Testis (tissue), 2 donors: ENCODE measurements at regions not wholly inside any gene's neighbourhood (a gene's known extent, or its start where the extent isn't known, plus 50 kb on each side); places are given as distances from the start of the nearest gene placed in this dataset.

Experiments used
- DNase-seq: peaks from one replicate; pipeline ENCODE4 v3.0.0-alpha.2; 2019
- H3K27ac ChIP-seq, 2 donors: fragments of 200-600 bp; sonication (generic); one replicate each; pipeline ENCODE4 v1.5.1; 2019
- H3K27me3 ChIP-seq: fragments of 200-600 bp; sonication (generic); one replicate; pipeline ENCODE4 v1.5.1; 2019
- H3K36me3 ChIP-seq: fragments of 200-600 bp; sonication (generic); one replicate; pipeline ENCODE4 v1.5.1; 2017; ENCODE audit warnings: low read depth; ENCODE audit errors: missing control alignments
- H3K4me1 ChIP-seq: fragments of 200-600 bp; sonication (generic); one replicate; pipeline ENCODE4 v1.5.1; 2019
- H3K4me3 ChIP-seq, 2 donors: fragments of 200-600 bp; sonication (generic); one replicate each; pipeline ENCODE4 v1.5.1; 2017 to 2019
- H3K9me3 ChIP-seq: fragments of 200-600 bp; sonication (generic); one replicate; pipeline ENCODE4 v1.5.1; 2017
- POLR2A ChIP-seq: fragments of 450-650 bp; IDR thresholded peaks from one replicate; pipeline ENCODE4 v1.6.1; 2017; ENCODE audit warnings: antibody characterized with exemption, mild to moderate bottlenecking, moderate library complexity
- WGBS, 2 donors: methylation state at CpG; one replicate each; pipeline ENCODE4 v1.1.5; 2018; 5-methylcytosine and 5-hydroxymethylcytosine counted together
- intact Hi-C: fragments of 100-400 bp; cut with DNase I; formaldehyde crosslinking; loops from one replicate; pipeline ENCODE4 v1.15.1; 2023; ENCODE audit warnings: low total_unique reads
- TF ChIP-seq, protein P1 (sequence below), 3 experiments: fragments of 450-650 bp in 2 of 3; fragments of 200-600 bp in 1 of 3; sonication (generic) in 1 of 3; IDR thresholded peaks; one replicate each; pipeline ENCODE4 v1.5.1; 2016 to 2019; ENCODE audit warnings: antibody characterized with exemption in 3 of 3, mild to moderate bottlenecking in 2 of 3, moderate library complexity in 1 of 3

DNA sequence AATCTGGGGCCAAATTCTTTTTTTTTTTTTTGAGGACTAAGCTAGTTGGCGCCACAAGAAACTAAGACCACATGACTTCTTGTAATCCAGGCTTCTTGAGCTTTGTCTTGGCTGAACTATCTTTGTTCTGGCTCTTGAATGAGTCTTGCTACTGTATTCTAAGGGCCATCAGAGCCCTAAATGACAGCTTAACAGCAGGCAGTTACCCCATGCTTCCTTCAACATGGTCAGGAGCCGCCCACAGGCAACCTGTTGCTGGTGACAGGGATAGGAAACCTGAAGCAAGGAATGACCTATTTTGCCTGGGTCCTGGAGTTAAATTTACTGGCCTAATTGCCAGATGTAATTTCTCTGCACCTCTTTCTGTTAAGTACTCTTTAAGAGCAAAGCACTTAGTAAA lies 188.2 kb upstream of the PLXNA2 start:
- H3K27me3 ChIP-seq, result no peaks in the 10 kb centered on the region
- no peak overlapping the region for H3K4me3 ChIP-seq
- H3K27ac ChIP-seq, result no peak overlapping the region
- no peak for DNase-seq
- intact Hi-C loops, result no loop called here
- TF ChIP-seq, protein P1, sequence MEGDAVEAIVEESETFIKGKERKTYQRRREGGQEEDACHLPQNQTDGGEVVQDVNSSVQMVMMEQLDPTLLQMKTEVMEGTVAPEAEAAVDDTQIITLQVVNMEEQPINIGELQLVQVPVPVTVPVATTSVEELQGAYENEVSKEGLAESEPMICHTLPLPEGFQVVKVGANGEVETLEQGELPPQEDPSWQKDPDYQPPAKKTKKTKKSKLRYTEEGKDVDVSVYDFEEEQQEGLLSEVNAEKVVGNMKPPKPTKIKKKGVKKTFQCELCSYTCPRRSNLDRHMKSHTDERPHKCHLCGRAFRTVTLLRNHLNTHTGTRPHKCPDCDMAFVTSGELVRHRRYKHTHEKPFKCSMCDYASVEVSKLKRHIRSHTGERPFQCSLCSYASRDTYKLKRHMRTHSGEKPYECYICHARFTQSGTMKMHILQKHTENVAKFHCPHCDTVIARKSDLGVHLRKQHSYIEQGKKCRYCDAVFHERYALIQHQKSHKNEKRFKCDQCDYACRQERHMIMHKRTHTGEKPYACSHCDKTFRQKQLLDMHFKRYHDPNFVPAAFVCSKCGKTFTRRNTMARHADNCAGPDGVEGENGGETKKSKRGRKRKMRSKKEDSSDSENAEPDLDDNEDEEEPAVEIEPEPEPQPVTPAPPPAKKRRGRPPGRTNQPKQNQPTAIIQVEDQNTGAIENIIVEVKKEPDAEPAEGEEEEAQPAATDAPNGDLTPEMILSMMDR (IDR thresholded peaks at IDR 0.05), result no peak
- no peak for TF ChIP-seq POLR2A
- H3K4me1 ChIP-seq, result no peaks in the 10 kb centered on the region
- no peaks in the 10 kb centered on the region for H3K9me3 ChIP-seq
- 86 to 87% methylated on average over 2 of the region's 2 CpGs for WGBS, 2 donors
- no peaks in the 10 kb centered on the region for H3K36me3 ChIP-seq

DNA sequence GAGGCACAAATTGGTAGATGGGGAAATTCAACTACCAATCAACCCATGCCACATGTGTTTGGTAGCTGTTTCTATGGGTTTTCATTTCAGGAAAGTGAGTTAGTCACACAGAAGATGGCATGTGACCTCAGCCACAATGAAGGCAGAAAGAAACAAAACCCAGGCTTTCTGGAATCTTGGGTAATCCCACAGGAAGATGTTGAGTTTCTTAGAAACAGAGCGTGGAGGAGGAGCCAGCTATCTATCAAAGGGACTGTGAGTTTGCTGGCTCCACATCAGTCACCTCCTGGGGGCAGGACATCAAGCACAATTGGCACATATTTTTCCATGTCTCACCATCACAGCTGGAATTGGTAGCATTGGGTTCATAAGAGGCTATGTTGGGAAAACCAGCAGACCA lies 188.9 kb upstream of the PLXNA2 start:
- no peaks in the 10 kb centered on the region for H3K9me3 ChIP-seq
- no peaks in the 10 kb centered on the region for H3K36me3 ChIP-seq
- no peak overlapping the region for H3K4me3 ChIP-seq
- no peaks in the 10 kb centered on the region for H3K4me1 ChIP-seq
- 79 to 89% methylated on average over 1 of the region's 1 CpG for WGBS, 2 donors
- no peak for TF ChIP-seq POLR2A
- TF ChIP-seq, protein P1 (IDR thresholded peaks at IDR 0.05), result no peak
- no peaks in the 10 kb centered on the region for H3K27me3 ChIP-seq
- intact Hi-C loops, result no loop called here
- H3K27ac ChIP-seq, result no peak overlapping the region
- DNase-seq, result no peak

DNA sequence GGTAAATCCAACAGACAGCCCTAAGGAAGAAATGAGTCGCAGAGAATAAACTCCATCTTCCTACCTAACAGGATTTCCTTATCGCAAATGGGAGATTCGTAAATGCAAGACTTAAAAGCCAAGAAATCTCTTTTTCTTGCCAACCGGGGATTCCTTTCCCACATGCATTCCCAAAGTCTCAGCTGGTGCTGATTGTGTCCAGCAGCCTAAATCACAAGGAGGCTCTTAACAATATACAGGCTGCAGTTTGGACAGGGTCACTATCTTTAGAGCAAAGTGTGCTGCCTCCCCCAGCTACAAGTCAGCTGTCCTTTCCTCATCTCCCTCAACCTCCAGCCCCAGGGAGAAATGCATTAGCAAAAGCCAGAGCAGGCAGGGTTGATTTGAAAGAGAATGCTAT lies 189.8 kb upstream of the PLXNA2 start:
- 36 to 47% methylated on average over 4 of the region's 4 CpGs for WGBS, 2 donors
- Histone ChIP-seq H3K4me3 (no peak overlapping the region), H3K27ac (no peak overlapping the region), H3K27me3 (no peaks in the 10 kb centered on the region), H3K9me3 (no peaks in the 10 kb centered on the region), H3K4me1 (no peaks in the 10 kb centered on the region), H3K36me3 (no peaks in the 10 kb centered on the region)
- DNase-seq, result no peak
- intact Hi-C loops, result no loop called here
- TF ChIP-seq, protein P1 (IDR thresholded peaks at IDR 0.05), result no peak
- TF ChIP-seq POLR2A, result no peak

DNA sequence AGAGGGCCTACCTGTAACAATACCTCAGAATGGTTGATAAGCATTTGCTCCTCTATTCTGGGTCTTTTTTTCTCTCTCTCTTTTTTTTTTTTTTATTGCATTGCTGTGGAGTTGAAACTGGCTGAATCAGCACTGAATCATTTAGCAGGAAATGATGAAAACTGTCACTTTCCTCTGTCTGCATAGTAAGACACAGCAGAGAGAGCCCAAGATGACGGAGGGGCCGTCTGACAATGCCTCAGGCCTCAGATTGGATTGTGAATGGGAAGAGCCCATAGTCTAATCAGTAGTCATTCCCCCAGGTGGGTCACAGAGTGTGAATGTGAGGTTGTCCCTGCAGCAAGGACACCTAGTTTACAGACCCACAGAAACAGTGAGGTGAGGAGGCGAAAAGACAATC lies 193.2 kb upstream of the PLXNA2 start:
- H3K36me3 ChIP-seq, result no peaks in the 10 kb centered on the region
- no peaks in the 10 kb centered on the region for H3K27me3 ChIP-seq
- TF ChIP-seq, protein P1 (IDR thresholded peaks at IDR 0.05), result no peak
- TF ChIP-seq POLR2A, result no peak
- no peaks in the 10 kb centered on the region for H3K4me1 ChIP-seq
- WGBS, 2 donors, result 73 to 89% methylated on average over 3 of the region's 3 CpGs
- H3K9me3 ChIP-seq, result no peaks in the 10 kb centered on the region
- no peak overlapping the region for H3K27ac ChIP-seq
- no peak overlapping the region for H3K4me3 ChIP-seq
- no peak for DNase-seq
- intact Hi-C loops, result no loop called here

DNA sequence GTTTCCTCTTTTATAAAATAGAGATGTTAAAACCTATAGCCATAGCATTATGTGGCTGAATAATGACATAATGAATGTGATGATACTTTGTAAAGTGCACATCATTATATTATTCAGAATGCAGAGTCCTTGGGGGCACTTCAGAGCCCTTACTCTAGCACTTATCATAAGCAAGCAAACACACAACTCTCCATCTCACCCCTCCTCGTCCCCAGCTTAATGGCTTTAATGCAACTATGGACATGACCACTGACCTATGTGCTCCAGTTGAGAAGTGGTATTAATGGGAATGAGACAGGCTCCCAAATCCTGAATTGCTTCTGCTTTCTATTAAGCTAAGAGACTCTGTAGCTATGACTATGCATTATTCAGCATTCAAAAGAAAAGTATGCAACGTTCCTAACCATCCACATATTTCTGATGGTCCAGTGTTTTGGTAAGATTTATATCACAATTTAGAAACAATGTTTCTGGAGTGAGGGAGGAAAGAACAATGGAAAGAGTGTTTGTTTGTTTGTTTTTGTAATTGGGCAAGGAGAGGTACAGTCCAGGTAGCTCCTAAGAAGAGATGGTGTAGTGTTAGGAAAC lies 194.0 kb upstream of the PLXNA2 start:
- 54 to 68% methylated on average over 2 of the region's 2 CpGs for WGBS, 2 donors
- H3K36me3 ChIP-seq, result no peaks in the 10 kb centered on the region
- no peak overlapping the region for H3K27ac ChIP-seq
- H3K27me3 ChIP-seq, result no peaks in the 10 kb centered on the region
- no peaks in the 10 kb centered on the region for H3K9me3 ChIP-seq
- no peak for DNase-seq
- H3K4me3 ChIP-seq, result no peak overlapping the region
- TF ChIP-seq POLR2A, result no peak
- TF ChIP-seq, protein P1 (IDR thresholded peaks at IDR 0.05), result no peak
- H3K4me1 ChIP-seq, result no peaks in the 10 kb centered on the region
- intact Hi-C loops, result no loop called here
